Fibroblast of the aortic adventitia (primary cell): ENCODE measurements at regions not wholly inside any gene's neighbourhood (a gene's known extent, or its start where the extent isn't known, plus 50 kb on each side); places are given as distances from the start of the nearest gene placed in this dataset.

Experiments
- DNase-seq: peaks from one replicate; pipeline ENCODE4 v3.0.0-alpha.2; 2010; ENCODE audit warnings: low read depth
- H3K4me3 ChIP-seq: 2 replicates; pipeline ENCODE4 v1.5.1; 2011; ENCODE audit warnings: low read depth, mild to moderate bottlenecking, control low read depth, low read length, moderate library complexity
- CTCF ChIP-seq: IDR thresholded peaks from 2 replicates; pipeline ENCODE4 v1.5.1; 2011; ENCODE audit warnings: mild to moderate bottlenecking, low read length, control low read depth, inconsistent platforms; ENCODE audit not compliant: insufficient read depth

GRCh38 chr12:91483471-91483985 lies 300.9 kb upstream of the DCN start:
- H3K4me3 ChIP-seq, result no peak overlapping the region
- TF ChIP-seq CTCF, result no peak
- no peak for DNase-seq

- no peak overlapping the region for H3K4me3 ChIP-seq
- TF ChIP-seq CTCF, result no peak
- no peak for DNase-seq
Measured at GRCh38 chr12:91482231-91482630, 299.6 kb upstream of the DCN start.

- no peak for TF ChIP-seq CTCF
- H3K4me3 ChIP-seq, result no peak overlapping the region
- DNase-seq, result no peak
Measured at GRCh38 chr12:91478500-91478899, 295.9 kb upstream of the DCN start.

- no peak overlapping the region for H3K4me3 ChIP-seq
- DNase-seq, result no peak
- TF ChIP-seq CTCF, result no peak
Measured at GRCh38 chr12:91467686-91468085, 285.1 kb upstream of the DCN start.

- no peak overlapping the region for H3K4me3 ChIP-seq
- TF ChIP-seq CTCF, result no peak
- DNase-seq, result no peak
Measured at GRCh38 chr12:91461061-91461460, 278.4 kb upstream of the DCN start.

- DNase-seq, result no peak
- TF ChIP-seq CTCF, result no peak
- H3K4me3 ChIP-seq, result no peak overlapping the region
Measured at GRCh38 chr12:91460469-91460868, 277.9 kb upstream of the DCN start.

GRCh38 chr12:91455321-91455720 lies 272.7 kb upstream of the DCN start:
- no peak for TF ChIP-seq CTCF
- H3K4me3 ChIP-seq, result no peak overlapping the region

More at GRCh38 chr12:91455321-91455720, 272.7 kb upstream of the DCN start:
- DNase-seq, result no peak
